NOMO-1 treated with dmso at 0.1 percent for 144 hours (cell line): ENCODE measurements at regions not wholly inside any gene's neighbourhood (a gene's known extent, or its start where the extent isn't known, plus 50 kb on each side); places are given as distances from the start of the nearest gene placed in this dataset.
A peak's percentile ranks its signal among the peaks of the same experiment; 100 is the strongest.
"Not testable (repeated sequence)": the region's sequence is repeated elsewhere in the genome, so short reads cannot be mapped to it uniquely, and the experiment has no call there.

ENCODE experiments used
- DNase-seq: peaks from one replicate; lab custom pipeline; 2025; ENCODE audit not compliant: unreplicated experiment; lab: John Stamatoyannopoulos, UW

DNA sequence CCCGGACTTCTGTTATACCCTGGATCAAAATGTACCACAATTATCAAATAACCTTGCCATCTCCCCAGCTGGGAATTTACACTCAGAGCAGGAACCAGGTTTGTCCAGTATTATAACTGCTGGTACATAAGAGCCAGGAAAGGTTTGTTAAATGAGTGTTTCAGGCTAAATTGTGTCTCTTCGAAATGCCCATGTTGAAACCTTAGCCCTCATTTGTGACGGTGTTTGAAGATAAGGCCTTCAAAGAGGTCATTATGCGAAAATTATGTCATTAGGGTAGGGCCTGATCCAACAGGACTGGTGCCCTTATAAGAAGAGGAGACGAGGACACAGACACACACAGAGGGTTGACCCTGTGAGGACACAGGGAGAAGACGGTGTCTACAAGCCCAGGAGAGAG, 73.5 kb upstream of the DHRSX start:
- DNase-seq = no peak

- no peak for DNase-seq
Measured at GRCh38 chrX:2572740-2573139, 72.0 kb upstream of the DHRSX start.

GRCh38 chrX:2568125-2568524, 67.3 kb upstream of the DHRSX start:
- DNase-seq = no peak

DNA sequence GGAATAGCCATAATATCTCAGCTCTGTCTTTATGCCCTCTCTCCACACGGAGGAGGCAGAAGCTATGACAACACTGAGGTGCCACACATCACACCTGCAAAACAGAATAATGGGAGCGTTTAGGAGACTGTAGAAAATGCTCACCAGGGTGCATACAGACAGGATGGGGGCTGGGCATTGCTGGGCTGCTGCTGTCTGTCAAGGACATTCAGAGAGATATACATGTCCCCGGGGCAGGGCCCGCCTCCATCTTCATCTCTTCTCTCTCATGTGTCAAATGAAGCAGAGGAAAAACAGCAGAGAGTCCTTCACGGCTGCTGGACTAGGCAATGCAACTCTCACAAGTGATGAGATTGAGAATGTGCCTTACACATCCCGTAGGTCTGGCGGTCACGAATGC, 65.3 kb upstream of the DHRSX start:
- DNase-seq = no peak

GRCh38 chrX:2561456-2561855, 60.7 kb upstream of the DHRSX start:
- peak; percentile 38 for DNase-seq

GRCh38 chrX:2559124-2559523, 58.3 kb upstream of the DHRSX start:
- DNase-seq = no peak

- no peak for DNase-seq
Measured at GRCh38 chrX:2554891-2555290, 54.1 kb upstream of the DHRSX start.

DNA sequence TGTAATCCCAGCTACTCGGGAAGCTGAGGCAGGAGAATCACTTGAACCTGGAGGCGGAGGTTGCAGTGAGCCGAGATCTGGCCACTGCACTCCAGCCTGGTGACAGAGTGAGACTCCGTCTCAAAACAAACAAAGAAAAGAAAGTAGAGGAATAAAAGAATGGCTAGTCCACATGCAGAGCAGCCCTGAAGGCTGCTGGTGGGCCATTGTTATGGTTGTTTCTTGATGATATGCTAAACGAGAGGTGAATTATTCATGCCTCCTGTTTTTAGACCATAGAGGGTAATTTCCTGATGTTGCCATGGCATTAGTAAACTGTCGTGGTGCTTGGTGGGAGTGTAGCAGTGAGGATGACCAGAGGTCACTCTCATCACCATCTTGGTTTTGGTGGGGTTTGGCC, 53.3 kb upstream of the DHRSX start:
- not testable (repeated sequence) for DNase-seq

- DNase-seq = no peak
Measured at GRCh38 chrX:2552621-2553201, 51.9 kb upstream of the DHRSX start.

GRCh38 chrX:2550328-2551020, 49.7 kb upstream of the DHRSX start:
- DNase-seq = no peak
